A549 (cell line): ENCODE measurements at regions not wholly inside any gene's neighbourhood (a gene's known extent, or its start where the extent isn't known, plus 50 kb on each side); places are given as distances from the start of the nearest gene placed in this dataset.
A peak's percentile ranks its signal among the peaks of the same experiment; 100 is the strongest.
"Not testable (repeated sequence)": the region's sequence is repeated elsewhere in the genome, so short reads cannot be mapped to it uniquely, and the experiment has no call there.

Experiments
- ATAC-seq, 2 experiments: fragments of 200-7000 bp in 1 of 2; fragments of >200 bp in 1 of 2; cut with Nextera tagmentation in 1 of 2; cut with Tn5 transposase in 1 of 2; 3 replicates each; pipeline versions ENCODE4 v1.8.0 to v1.9.1; 2018 to 2020; ENCODE audit warnings: mild to moderate bottlenecking in 1 of 2, moderate library complexity in 1 of 2
- CTCF ChIA-PET: fragments of 300-600 bp; sonication (Branson Sonifier 250); formaldehyde crosslinking; extraction: SDS; loops from one replicate; lab custom pipeline; 2021; ENCODE audit warnings: antibody characterized with exemption, inconsistent platforms; lab: Yijun Ruan, JAX
- POLR2A ChIA-PET: fragments of 350-600 bp; formaldehyde crosslinking; extraction: SDS; loops from one replicate; lab custom pipeline; 2021; ENCODE audit warnings: antibody characterized with exemption, inconsistent platforms; lab: Yijun Ruan, JAX
- DNase-seq, 2 experiments: peaks; one replicate each; pipeline versions ENCODE4 v3.0.0 to v3.0.0-alpha.2; 2011 to 2016; ENCODE audit warnings: low read depth in 1 of 2, low spot score in 1 of 2
- FAIRE-seq: peaks from 2 replicates; lab custom pipeline; 2011; peaks lifted over from hg19 to GRCh38; lab: Jason Lieb, UNC
- H3K27ac ChIP-seq, 2 experiments: fragments of >200 bp; sonication (Bioruptor Twin); formaldehyde crosslinking; 3 replicates each; pipeline ENCODE4 v1.5.1; 2016 to 2017
- H3K4me1 ChIP-seq: fragments of >200 bp; sonication (Bioruptor Twin); formaldehyde crosslinking; 3 replicates; pipeline ENCODE4 v1.6.1; 2016
- H3K4me2 ChIP-seq: fragments of >200 bp; sonication (Bioruptor Twin); formaldehyde crosslinking; 3 replicates; pipeline ENCODE4 v1.6.1; 2016
- H3K4me3 ChIP-seq: fragments of >200 bp; sonication (Bioruptor Twin); formaldehyde crosslinking; 3 replicates; pipeline ENCODE4 v1.5.1; 2016
- H3K9me3 ChIP-seq: fragments of >200 bp; sonication (Bioruptor Twin); formaldehyde crosslinking; 3 replicates; pipeline ENCODE4 v1.6.1; 2016
- BHLHE40 ChIP-seq: IDR thresholded peaks from 2 replicates; pipeline ENCODE4 v1.6.1; 2012; ENCODE audit warnings: low read depth, low read length, inconsistent platforms
- CBX2 ChIP-seq: fragments of 200-600 bp; sonication (generic); IDR thresholded peaks from 2 replicates; pipeline ENCODE4 v1.6.1; 2016; ENCODE audit warnings: low read depth, mild to moderate bottlenecking, borderline replicate concordance
- CBX8 ChIP-seq: fragments of 200-600 bp; sonication (generic); IDR thresholded peaks from 2 replicates; pipeline ENCODE4 v1.6.1; 2016
- CEBPB ChIP-seq, 2 experiments: fragments of >200 bp in 1 of 2; sonication (Bioruptor Twin) in 1 of 2; formaldehyde crosslinking in 1 of 2; IDR thresholded peaks; 2 replicates each; pipeline ENCODE4 v1.6.1; 2012 to 2016
- CHD2 ChIP-seq: fragments of 150-350 bp; IDR thresholded peaks from 2 replicates; pipeline ENCODE4 v1.6.1; 2014; ENCODE audit warnings: low read length; ENCODE audit not compliant: partially characterized antibody
- E2F6 ChIP-seq: IDR thresholded peaks from 2 replicates; pipeline ENCODE4 v1.6.1; 2012; ENCODE audit warnings: low read depth, borderline replicate concordance
- ELK1 ChIP-seq: fragments of 150-350 bp; IDR thresholded peaks from 2 replicates; pipeline ENCODE4 v1.6.1; 2014; ENCODE audit warnings: low read depth, mild to moderate bottlenecking, low read length
- ESRRA ChIP-seq: fragments of 150-350 bp; IDR thresholded peaks from 2 replicates; pipeline ENCODE4 v1.6.1; 2014; ENCODE audit warnings: mild to moderate bottlenecking, low read length, borderline replicate concordance
- GATA3 ChIP-seq: IDR thresholded peaks from 2 replicates; pipeline ENCODE4 v1.6.1; 2012; ENCODE audit warnings: borderline replicate concordance
- HES2 ChIP-seq: fragments of >200 bp; sonication (Bioruptor Twin); formaldehyde crosslinking; IDR thresholded peaks from 2 replicates; pipeline ENCODE4 v1.6.1; 2016
- HOXB13 ChIP-seq: fragments of 250-450 bp; sonication (Bioruptor Pico); IDR thresholded peaks from 2 replicates; pipeline ENCODE4 v1.5.0; 2020; ENCODE audit warnings: low read depth, mild to moderate bottlenecking, moderate library complexity
- JUN ChIP-seq, 2 experiments: fragments of >200 bp; sonication (Bioruptor Twin); formaldehyde crosslinking; IDR thresholded peaks; 2 replicates in 1 of 2; 3 replicates in 1 of 2; pipeline ENCODE4 v1.6.1; 2016 to 2017
- JUNB ChIP-seq: fragments of >200 bp; sonication (Bioruptor Twin); formaldehyde crosslinking; IDR thresholded peaks from 2 replicates; pipeline ENCODE4 v1.6.1; 2016
- MAZ ChIP-seq: fragments of 150-350 bp; IDR thresholded peaks from 2 replicates; pipeline ENCODE4 v1.6.1; 2014; ENCODE audit warnings: antibody characterized with exemption, low read depth, low read length, borderline replicate concordance
- MYC ChIP-seq: IDR thresholded peaks from 2 replicates; pipeline ENCODE4 v1.6.1; 2012; ENCODE audit warnings: mild to moderate bottlenecking, inconsistent platforms, low read length, improper control_type of control experiment, borderline replicate concordance
- PBX3 ChIP-seq: IDR thresholded peaks from 2 replicates; pipeline ENCODE4 v1.6.1; 2012
- PHF8 ChIP-seq: fragments of 200-600 bp; sonication (generic); IDR thresholded peaks from 2 replicates; pipeline ENCODE4 v1.6.1; 2016; ENCODE audit warnings: low read depth, mild to moderate bottlenecking, antibody characterized with exemption, moderate library complexity, borderline replicate concordance
- POLR2AphosphoS2 ChIP-seq: conservative IDR thresholded peaks from 2 replicates; pipeline ENCODE4 v1.6.1; 2012; ENCODE audit warnings: low read length, improper control_type of control experiment, inconsistent platforms
- RCOR1 ChIP-seq: fragments of 150-350 bp; IDR thresholded peaks from 2 replicates; pipeline ENCODE4 v1.6.1; 2014; ENCODE audit warnings: antibody characterized with exemption, low read length, low read depth
- USF2 ChIP-seq: fragments of 450-650 bp; IDR thresholded peaks from 2 replicates; pipeline ENCODE4 v1.6.1; 2014; ENCODE audit warnings: antibody characterized with exemption
- WGBS: methylation state at CpG from one replicate; pipeline ENCODE4 v1.1.6; 2017; ENCODE audit errors: missing lambda C conversion rate; 5-methylcytosine and 5-hydroxymethylcytosine counted together

GRCh38 chrX:18034504-18034903 lies 173.4 kb upstream of the RAI2 start:
- Histone ChIP-seq H3K4me2 (no peak overlapping the region), H3K9me3 (no peaks in the 10 kb centered on the region), H3K4me3 (no peak overlapping the region), H3K4me1 (no peaks in the 10 kb centered on the region), H3K27ac (no peak overlapping the region)
- TF ChIP-seq JUNB (no peak), HOXB13 (CRISPR knock-in tag) (no peak), MYC (no peak), CBX2 (no peak)
- ATAC-seq (no peak), FAIRE-seq (no peak), DNase-seq (no peak)
- ChIA-PET CTCF (no interaction called here), POLR2A (no interaction called here)
- 60% methylated on average over 3 of the region's 3 CpGs for WGBS

- H3K4me1 ChIP-seq: no peaks in the 10 kb centered on the region
- DNase-seq (no peak), ATAC-seq (no peak), FAIRE-seq (peak; percentile 92)
- ChIA-PET POLR2A (no interaction called here), CTCF (no interaction called here)
- H3K27ac ChIP-seq: no peak overlapping the region
- no peak overlapping the region for H3K4me2 ChIP-seq
- H3K9me3 ChIP-seq: no peaks in the 10 kb centered on the region
- 27% methylated on average over 3 of the region's 3 CpGs for WGBS
- TF ChIP-seq CHD2 (no peak), POLR2AphosphoS2 (no peak), CEBPB (IDR thresholded peaks at IDR 0.05) (no peak), RCOR1 (no peak), JUN (IDR thresholded peaks at IDR 0.05) (no peak), PHF8 (no peak), GATA3 (no peak)
- H3K4me3 ChIP-seq: no peak overlapping the region
Measured at GRCh38 chrX:18032486-18033221, 171.6 kb upstream of the RAI2 start.

- 74% methylated on average over 7 of the region's 7 CpGs for WGBS
- no peaks in the 10 kb centered on the region for H3K4me1 ChIP-seq
- peak; percentile 78 for FAIRE-seq
- ChIA-PET CTCF (no interaction called here), POLR2A (no interaction called here)
- H3K9me3 ChIP-seq: no peaks in the 10 kb centered on the region
- no peak overlapping the region for H3K4me3 ChIP-seq
- H3K4me2 ChIP-seq: no peak overlapping the region
- no peak for DNase-seq
- no peak for TF ChIP-seq HES2
- no peak for TF ChIP-seq MAZ
- TF ChIP-seq BHLHE40: no peak
- ATAC-seq: no peak
- no peak overlapping the region for H3K27ac ChIP-seq
Measured at GRCh38 chrX:18031726-18032375, 170.8 kb upstream of the RAI2 start.

- POLR2A ChIA-PET, ATAC-seq, CTCF ChIA-PET, H3K9me3 ChIP-seq, H3K4me2 ChIP-seq, H3K4me1 ChIP-seq, H3K27ac ChIP-seq, DNase-seq, H3K4me3 ChIP-seq, FAIRE-seq: not testable (repeated sequence)
- 6% methylated on average over 1 of the region's 1 CpG for WGBS
Measured at GRCh38 chrX:18030656-18031055, 169.6 kb upstream of the RAI2 start.

GRCh38 chrX:18026166-18026565 lies 165.1 kb upstream of the RAI2 start:
- 1% methylated on average over 6 of the region's 8 CpGs for WGBS
- Histone ChIP-seq H3K4me2 (0 out of 3 replicates have a peak overlapping the region, but pooled peaks have one; percentile 20), H3K4me3 (no peak overlapping the region), H3K4me1 (no peaks in the 10 kb centered on the region), H3K27ac (no peak overlapping the region), H3K9me3 (no peaks in the 10 kb centered on the region)
- ChIA-PET CTCF (interaction anchor here (0.7 kb wide), 1 partner anchor 32 kb away, joined by 3 read pairs; no protein-coding TSS in a partner anchor), POLR2A (no interaction called here)
- FAIRE-seq (peak; percentile 89), ATAC-seq (no peak), DNase-seq (no peak)
- TF ChIP-seq ESRRA: no peak
- TF ChIP-seq USF2: no peak
- no peak for TF ChIP-seq MYC
- no peak for TF ChIP-seq ELK1
- TF ChIP-seq CBX8: no peak
- TF ChIP-seq BHLHE40: no peak
- no peak for TF ChIP-seq CHD2
- TF ChIP-seq PBX3: no peak
- no peak for TF ChIP-seq E2F6
